Stimulated activated CD4-positive, alpha-beta T cell treated with anti-CD3 and anti-CD28 coated beads, TNF-alpha, amount 100 ng/mL, for 4 hours (primary cell): ENCODE measurements at regions not wholly inside any gene's neighbourhood (a gene's known extent, or its start where the extent isn't known, plus 50 kb on each side); places are given as distances from the start of the nearest gene placed in this dataset.

Experiments
- DNase-seq, 3 experiments: peaks; one replicate each; pipeline ENCODE4 v3.0.0-alpha.2; 2020; ENCODE audit warnings: low read depth in 3 of 3

- no peak for DNase-seq
Measured at GRCh38 chr14:98955741-98956070, 316.3 kb downstream of the BCL11B start.

DNA sequence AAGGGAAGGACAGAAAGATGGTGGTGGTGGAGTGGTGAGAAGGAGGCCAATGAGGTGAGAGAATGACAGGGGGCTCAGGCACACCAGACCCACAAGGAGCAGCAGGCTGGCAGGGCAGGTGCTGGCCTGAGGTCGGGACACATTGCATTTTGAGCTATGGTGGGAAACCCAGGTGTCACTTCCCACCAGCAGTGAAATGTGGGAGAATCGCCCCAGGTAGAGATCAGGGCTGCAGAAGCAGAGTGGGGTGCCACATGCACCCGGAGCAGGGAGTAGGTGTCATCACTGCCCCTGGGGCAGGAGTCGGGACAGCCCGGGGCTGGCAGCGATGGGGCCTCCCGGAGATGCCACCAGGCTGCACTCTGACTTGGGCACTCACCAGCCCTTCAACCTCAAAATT, 315.8 kb downstream of the BCL11B start:
- no peak for DNase-seq

- DNase-seq, result no peak
Measured at GRCh38 chr14:98956661-98957060, 315.3 kb downstream of the BCL11B start.

DNA sequence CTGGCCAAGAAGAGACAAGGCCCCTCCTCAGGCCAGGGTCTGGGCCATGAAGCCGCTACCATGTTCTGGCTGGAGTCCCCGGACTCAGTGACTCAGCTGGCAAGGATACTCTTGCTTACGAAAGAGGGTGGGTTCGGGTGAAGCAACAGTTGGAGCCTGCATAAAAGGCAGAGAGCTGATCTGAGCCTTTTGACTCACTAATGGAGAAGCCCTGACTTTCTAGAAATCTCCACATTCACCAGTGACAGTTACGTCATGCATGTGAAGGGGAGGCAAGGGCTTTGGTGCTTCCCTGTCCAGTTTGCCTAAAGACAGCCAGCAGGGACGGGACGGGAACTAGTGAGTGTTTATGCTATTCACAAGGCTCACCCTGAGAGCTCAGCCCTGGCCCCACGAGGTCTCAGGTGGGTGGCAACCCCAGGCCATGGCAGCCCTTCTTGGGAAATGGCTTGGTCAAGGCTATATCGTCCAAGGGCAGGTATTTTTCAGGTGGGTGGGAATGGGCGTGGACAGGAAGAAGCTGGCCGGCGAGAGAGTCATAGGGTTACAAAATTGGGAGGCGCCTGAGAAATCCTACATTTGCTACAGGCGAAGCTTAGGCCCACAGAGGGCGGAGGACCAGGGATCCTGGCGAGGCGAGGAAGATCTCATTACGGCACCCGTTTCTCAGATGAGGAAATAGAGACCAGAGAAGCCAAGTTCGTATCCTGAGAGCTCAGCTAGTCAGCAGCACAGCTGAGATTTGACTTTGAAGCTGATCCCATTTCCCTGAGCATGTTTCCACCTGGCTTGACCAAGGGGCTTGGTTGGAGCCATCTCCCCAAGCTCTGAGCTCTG, 314.6 kb downstream of the BCL11B start:
- DNase-seq, result no peak

- DNase-seq, result no peak
Measured at GRCh38 chr14:98958048-98958631, 313.9 kb downstream of the BCL11B start.

- DNase-seq, result no peak
Measured at GRCh38 chr14:98958632-98959031, 313.4 kb downstream of the BCL11B start.

GRCh38 chr14:98959410-98959809, 312.6 kb downstream of the BCL11B start:
- DNase-seq, result no peak

DNA sequence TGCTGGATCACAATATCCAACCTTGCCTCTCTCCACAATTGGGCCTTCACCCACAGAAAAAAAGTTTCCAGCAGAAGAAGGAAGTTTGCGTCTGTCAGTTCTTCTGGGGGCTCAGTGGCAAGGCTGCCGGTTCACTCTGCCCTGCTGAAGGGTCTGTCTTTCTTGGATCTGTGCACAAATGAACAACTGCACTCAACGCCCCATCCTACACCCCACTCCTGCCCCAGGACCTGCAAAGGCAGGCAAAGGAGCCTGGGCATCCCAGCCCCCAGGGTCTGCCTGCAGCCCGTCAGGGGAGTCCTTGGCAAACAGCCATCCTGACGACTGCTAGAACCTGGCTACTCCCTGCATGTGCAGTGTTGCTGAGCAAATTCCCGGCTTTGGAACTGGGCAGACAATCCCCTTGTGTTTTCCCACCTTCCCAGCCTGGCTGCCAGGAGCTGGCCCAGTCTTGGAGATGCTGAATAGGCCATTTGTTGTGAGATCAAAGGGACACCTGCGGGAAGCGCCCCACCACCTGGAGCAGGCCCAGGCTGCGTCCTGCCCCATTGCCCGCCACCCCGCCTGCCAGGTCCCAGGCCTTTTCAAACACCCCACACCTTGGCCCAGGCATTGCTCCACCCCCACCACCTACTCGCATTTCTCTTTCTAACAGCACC, 311.9 kb downstream of the BCL11B start:
- no peak for DNase-seq

DNA sequence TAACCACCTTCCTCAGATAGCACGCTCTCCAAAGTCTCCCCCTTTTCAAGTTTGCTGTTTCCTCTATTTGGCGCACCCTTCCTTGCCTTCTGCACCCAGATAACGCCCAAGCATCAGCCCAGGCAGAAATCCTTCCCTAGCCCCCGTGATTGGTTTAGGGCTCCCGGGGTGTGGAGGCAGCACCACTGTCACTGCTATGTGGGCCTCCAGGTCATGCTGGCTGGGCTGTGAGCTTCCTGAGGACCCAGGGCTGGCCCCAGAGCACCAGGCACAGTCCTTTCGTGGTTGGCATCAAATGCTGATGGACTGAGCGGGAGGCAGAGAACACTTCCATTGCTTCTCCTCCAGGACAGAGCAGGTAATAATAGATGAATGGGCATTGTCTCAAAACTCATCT, 311.4 kb downstream of the BCL11B start:
- DNase-seq, result no peak

DNA sequence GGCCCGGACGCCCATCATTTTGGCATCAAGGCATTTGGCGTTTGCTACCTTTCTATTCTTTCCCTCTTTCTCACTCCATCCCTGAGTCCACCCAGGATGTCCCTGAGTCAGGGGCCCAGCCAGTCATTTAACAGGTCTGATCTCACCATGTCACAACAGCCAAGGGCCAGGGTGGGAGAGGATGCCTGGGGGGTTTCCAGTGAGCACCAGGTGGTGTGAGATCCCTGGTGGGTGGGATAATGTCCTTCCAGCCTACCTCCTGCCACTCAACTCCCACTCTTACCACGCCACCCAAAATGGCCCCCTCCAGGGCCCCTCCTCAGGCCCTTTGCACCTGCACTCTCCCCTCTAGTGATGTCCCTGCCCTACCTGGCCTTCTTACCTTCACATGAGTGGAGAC, 310.8 kb downstream of the BCL11B start:
- no peak for DNase-seq

- no peak for DNase-seq
Measured at GRCh38 chr14:98962118-98962517, 309.9 kb downstream of the BCL11B start.

GRCh38 chr14:98963610-98964009, 308.4 kb downstream of the BCL11B start:
- no peak for DNase-seq

DNA sequence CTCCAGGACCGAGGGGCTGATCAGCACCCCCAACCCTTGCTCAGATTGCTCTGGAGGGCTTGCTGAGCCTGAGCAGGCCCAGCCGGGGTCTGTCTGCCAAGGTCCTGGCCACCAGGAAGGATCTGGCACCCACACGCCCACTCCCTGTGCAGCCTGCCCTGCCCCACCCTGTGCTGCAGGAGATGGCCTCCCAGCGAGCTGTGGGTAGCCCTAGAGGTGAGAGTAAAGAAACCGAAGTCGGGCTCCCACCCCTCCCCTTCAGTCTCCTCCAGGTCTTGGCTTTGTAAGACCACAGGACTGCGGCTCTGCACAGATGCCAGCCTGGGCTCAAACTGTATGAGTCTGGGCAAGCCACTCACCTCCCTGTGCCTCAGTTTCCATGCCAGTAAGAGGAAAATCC, 307.8 kb downstream of the BCL11B start:
- no peak for DNase-seq

- DNase-seq, result no peak
Measured at GRCh38 chr14:98965076-98965475, 306.9 kb downstream of the BCL11B start.

GRCh38 chr14:98966016-98966415, 306.0 kb downstream of the BCL11B start:
- no peak for DNase-seq

DNA sequence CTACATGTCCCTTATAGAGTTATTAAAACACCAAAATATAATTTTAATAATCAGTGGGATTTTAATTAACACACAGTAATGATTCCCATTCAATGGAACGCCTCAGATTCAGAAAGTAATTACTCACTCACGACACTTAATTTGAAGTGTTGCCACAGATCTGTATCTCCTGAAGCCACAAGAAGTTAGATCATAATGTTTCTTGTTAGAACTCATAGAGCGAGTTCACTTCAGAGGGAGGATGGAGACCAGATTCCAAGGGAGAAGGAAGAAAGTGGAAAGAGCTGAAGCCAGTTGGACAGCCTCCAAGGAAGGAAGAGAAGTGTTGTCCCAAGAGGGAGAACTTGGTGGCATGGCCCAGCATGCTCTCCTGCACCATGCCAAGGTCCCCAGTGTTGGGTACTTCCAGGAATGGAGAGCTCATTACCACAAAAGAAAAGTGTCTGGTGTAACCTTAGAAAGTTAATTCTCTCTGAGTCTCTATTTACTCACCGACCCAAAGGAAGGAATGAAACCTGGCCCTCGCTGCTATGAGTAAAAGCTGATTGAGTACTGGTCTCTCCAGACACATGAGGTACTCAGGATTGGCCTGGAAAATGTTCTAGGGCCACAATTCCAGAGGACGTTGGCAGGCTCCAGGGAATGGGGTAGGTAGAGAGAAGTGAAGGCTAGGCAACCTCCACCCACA, 305.4 kb downstream of the BCL11B start:
- DNase-seq, result no peak

DNA sequence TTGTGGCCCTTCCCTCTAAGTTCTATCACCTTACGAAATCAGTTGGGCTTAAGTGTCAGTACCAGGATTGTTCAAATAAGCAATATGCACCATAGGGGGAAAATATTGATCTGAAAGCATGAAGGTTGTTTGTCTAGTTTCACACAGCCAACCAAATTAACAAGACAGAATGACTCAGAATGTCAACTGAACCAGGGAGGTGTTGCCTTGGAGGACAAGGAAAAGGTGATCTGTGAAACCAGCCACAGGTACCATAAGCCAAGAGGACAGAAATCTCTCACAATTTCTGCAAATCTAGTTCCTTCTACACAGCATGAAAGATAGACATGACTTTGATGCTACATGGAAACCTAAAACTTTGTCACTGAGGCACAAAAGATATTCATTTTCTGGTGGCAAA, 297.9 kb downstream of the BCL11B start:
- DNase-seq, result no peak

GRCh38 chr14:98976271-98976670, 295.7 kb downstream of the BCL11B start:
- DNase-seq, result no peak

DNA sequence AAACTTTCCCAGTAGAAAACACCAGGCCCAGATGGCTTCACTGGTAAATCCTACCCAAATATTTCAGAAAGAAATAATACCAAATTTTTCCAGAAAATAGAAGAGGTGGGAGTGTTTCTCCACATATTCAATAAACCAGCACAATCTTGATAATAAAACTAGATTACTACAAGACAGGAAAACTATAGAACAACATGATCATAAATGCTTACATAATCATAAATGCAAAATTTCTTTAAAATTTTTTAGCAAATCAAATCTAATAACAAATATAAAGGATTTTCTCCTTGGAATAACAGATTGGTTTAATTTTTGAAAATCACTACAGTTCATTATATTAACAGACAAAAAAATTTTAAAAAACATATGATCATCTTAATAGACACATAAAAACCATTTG, 294.5 kb downstream of the BCL11B start:
- DNase-seq, result no peak

DNA sequence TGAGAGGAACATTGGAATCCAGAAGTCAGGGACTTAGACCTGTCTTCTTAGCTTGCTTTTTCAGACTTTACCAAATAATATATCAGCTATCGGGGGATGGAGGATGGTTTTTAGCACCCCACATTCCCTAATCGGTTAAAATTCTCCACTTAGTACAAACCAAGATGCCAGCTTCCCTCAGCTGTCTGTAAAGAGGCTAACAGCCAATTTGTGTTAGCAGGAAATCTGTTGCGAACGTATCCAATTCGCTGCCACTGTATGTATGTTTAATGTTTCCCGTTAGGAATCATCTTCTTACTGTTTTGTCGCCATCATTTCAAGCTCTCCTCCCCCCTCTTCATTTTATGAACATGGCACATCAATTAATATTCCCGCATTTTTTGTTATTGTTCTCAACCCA, 289.0 kb downstream of the BCL11B start:
- no peak for DNase-seq

GRCh38 chr14:98984027-98984718, 287.8 kb downstream of the BCL11B start:
- DNase-seq, result no peak

GRCh38 chr14:98984719-98985041, 287.3 kb downstream of the BCL11B start:
- DNase-seq, result peak; percentile 17 to 47 (median 31)
